ENCODE measurements at regions not wholly inside any gene's neighbourhood (a gene's known extent, or its start where the extent isn't known, plus 50 kb on each side); places are given as distances from the start of the nearest gene placed in this dataset.

DNA sequence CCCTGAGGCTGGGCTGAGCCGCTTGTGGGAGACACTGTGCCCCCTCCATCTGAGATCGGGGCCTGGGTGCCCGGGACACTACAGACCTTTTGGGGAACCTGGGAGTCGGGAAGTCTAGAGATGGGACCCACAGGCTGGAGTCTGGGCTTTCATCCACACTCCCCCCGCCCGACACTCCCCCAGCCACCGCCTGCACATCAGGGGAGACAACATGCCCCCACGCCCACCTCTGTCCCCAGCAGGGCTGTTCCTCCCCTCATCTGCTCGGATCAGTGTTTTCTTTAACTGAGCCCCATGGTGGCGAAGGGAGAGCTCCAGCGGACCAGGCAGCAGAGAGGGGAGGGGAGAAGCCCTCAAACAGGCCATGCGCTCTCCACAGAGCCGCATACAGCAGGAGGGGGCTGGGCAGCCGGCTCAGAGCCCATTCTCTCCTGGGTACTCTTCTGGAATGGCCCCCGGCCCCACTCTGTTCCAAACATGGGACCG is 174.7 kb downstream of the IGLL1 start:
- no peak overlapping the region for H3K27ac ChIP-seq
- no peak for ATAC-seq (replicated peaks in 6 of 8)
- in situ Hi-C loops (cut with MboI; ENCODE audit: low pct_unique_long_range_greater_than_20kb in 2 of 9, low sequenced_read_pairs in 9 of 9, unreplicated experiment in 9 of 9) = loop anchor here in 1 of 9 experiments (25.0 kb wide), 1 partner anchor 107 kb away; no protein-coding TSS in a partner anchor
- H3K4me1 ChIP-seq (replicated peaks in 1 of 2) = peaks cover 30 to 32% of the 10 kb centered on the region in 2 donors
- WGBS, 10 experiments = 25 to 100% (median 49%) methylated on average over 1 to 5 of the region's 16 CpGs; no CpG with 5 or more reads in 2 of the 10 experiments
- no peak overlapping the region for H3K4me3 ChIP-seq

DNA sequence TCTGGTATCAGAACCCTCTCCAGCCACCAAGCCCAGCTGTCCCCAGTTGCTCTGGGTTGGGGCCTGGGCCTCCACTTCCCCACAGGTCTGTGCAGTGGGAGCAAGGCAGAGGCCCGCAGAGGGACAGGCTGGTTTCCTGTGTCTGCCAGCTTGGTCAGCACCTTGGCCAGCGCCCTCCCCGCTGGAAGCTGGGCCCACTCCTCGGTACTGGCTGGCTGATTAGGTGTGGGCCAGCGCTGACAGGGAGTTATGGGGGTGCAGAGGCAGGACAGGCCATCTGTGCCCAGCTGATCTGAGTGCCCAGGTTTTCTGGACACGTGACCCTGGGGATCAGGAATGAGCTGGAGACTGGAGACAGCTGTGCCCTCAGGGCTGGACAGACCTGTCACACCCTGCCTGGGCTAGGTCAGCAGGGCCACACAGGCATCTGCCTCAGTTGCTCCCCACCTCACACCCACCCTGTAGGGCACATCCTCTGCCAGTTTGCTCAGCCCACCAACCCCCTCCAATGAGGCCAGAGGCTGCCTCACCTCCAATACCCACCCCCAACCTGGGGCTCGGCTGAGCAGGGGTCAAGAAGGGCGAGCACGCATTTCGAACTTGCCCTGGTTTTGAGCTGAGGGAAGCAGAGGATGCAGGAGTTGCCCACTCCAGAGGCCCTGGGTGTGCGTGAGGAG is 175.3 kb downstream of the IGLL1 start:
- H3K27ac ChIP-seq = no peak overlapping the region
- WGBS, 10 experiments = 60 to 80% methylated on average over 1 of the region's 11 CpGs; no CpG with 5 or more reads in 8 of the 10 experiments
- in situ Hi-C loops (cut with MboI; ENCODE audit: low pct_unique_long_range_greater_than_20kb in 2 of 9, low sequenced_read_pairs in 9 of 9, unreplicated experiment in 9 of 9) = loop anchor here in 1 of 9 experiments (25.0 kb wide), 1 partner anchor 107 kb away; no protein-coding TSS in a partner anchor
- peaks cover 30 to 32% of the 10 kb centered on the region in 2 donors for H3K4me1 ChIP-seq (replicated peaks in 1 of 2)
- peak in 3 of 8 experiments; percentile 10 to 40 (median 26) for ATAC-seq (replicated peaks in 6 of 8)
- no peak overlapping the region for H3K4me3 ChIP-seq

DNA sequence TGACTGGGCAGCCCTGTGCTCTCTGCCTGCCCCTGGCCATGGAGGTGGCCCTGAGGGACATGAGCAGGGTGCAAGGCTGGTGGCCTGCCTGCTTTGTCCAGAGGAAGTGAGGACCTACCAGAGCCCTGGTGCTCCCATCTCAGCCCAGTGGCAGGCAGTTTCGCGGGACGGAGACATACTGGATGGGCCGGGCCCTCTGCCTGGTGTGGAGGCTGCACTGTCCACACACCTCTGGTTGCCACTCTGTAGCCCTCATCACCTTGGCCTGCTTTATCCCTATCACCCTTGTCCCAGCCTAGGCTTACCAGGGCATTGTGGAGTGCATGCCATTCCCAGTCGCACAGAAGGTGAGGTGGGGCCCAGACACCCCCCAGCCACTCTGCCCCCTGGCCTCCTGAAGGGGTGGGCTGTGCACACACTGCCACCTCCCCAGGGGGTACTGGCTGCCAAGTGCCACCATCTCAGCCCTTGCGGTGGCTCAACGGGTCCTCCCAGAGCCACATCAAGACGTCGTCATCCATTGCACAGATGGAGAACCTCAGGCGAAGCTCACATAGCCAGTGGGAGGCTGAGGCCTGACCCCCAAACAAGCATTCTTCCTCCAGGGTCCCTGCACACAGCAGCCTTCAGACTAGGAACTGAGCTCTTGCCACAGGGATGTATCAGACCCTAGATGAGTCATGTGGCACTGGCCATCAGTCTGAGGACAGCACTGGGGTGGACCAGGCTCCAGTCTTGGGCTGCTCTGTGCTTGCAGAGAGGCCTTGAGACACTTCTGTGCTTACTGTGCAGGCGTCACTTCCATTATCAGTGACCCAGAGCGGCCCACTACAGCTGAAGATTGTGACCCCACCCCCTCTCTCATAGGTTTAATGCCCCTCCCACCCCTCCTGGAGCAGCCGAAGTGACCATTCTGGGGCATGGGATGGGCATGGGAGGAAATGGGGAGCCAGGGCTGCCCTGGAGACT is 176.1 kb downstream of the IGLL1 start:
- in situ Hi-C loops (cut with MboI; ENCODE audit: low pct_unique_long_range_greater_than_20kb in 2 of 9, low sequenced_read_pairs in 9 of 9, unreplicated experiment in 9 of 9) = loop anchor here in 1 of 9 experiments (25.0 kb wide), 1 partner anchor 108 kb away; no protein-coding TSS in a partner anchor
- peak in 1 of 8 experiments; percentile 5 for ATAC-seq (replicated peaks in 6 of 8)
- WGBS, 10 experiments = 50 to 100% (median 93%) methylated on average over 1 to 5 of the region's 13 CpGs; no CpG with 5 or more reads in 5 of the 10 experiments
- peaks cover 30 to 34% of the 10 kb centered on the region in 2 donors for H3K4me1 ChIP-seq (replicated peaks in 1 of 2)
- H3K4me3 ChIP-seq = no peak overlapping the region
- peak overlapping the region; percentile 83 to 84 for H3K27ac ChIP-seq

DNA sequence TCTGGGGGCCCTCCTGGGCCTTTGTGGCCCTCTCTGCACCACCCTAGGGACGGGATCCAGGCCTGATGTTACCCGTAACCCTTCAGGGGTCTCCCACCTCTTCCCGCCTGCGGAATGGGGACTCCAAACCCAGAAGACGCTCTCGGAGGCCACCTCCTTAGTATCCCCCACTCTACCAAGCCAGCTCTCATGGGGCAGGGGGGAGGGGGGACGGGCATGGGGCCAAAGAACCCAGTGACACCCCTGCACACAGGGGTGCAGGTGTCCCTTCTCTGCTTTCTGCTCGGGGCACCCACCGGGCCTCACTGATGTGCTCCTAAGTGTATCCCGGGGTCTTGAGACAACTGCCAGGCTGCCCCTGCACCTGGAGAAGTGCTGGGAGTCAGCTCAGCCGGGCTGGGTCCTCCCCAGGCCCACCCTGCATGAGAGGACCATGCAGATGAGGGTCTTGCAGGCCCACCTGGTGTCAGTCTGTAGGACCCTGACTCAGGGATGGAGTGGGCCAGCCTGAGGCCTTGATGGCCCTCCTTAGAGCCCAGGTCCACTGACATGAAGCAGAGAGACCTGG is 176.9 kb downstream of the IGLL1 start:
- Histone ChIP-seq H3K4me1 (replicated peaks in 1 of 2) (peaks cover 30 to 37% of the 10 kb centered on the region in 2 donors), H3K27ac (peak overlapping the region; percentile 83 to 84), H3K4me3 (peak overlapping the region in 2 of 5 donors; percentile 12 to 34)
- no CpG with 5 or more reads among the region's 11 CpGs for WGBS, 10 experiments
- in situ Hi-C loops (cut with MboI; ENCODE audit: low pct_unique_long_range_greater_than_20kb in 2 of 9, low sequenced_read_pairs in 9 of 9, unreplicated experiment in 9 of 9) = loop anchor here in 1 of 9 experiments (25.0 kb wide), 1 partner anchor 109 kb away; no protein-coding TSS in a partner anchor
- ATAC-seq (replicated peaks in 6 of 8) = no peak

DNA sequence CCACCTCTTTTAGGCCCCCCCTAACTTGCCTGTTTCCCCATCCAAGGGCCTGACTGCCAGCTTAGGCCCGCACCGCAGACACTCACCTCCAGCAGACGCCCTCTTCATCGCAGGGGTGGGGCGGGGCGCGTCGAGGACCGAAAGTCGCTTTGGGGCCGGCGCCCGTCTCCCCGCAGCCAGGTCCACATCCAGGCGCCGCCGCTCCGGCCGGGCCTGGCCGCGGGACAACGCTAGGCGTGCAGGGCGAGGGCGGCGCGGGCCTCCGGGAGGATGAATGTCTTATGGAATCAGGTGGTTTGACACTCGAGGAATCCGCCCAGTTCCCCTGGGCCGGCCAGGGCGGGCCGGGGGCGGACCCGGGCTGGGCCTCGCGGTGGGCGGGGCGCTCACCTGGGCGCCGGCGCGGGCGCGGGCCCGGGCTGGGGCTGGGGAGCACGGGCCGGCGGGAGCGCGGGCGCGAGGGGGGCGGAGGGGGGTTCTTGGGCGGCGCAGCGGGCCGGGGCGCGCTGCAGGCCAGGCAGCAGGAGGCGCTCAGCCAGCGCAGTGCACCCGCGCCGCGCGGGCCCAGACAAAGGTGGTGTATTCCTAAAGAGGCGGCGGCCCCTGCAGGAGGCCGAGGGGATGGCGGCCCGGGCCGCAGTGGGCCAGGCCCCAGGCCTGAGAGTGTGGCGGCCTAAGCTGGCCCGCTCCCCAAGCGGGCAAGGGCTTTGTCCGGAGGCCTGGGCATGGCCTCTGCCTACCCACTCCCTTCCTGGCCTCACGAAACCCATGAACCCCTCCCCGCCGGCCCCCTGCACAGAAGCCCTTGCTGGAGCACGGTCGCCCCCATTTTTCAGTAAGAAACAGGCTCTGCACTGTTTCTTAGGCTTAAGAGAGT is 177.6 kb downstream of the IGLL1 start:
- Histone ChIP-seq H3K4me3 (peak overlapping the region in 4 of 5 donors; percentile 4 to 34 (median 23)), H3K27ac (peak overlapping the region; percentile 83 to 84), H3K4me1 (replicated peaks in 1 of 2) (peaks cover 30 to 36% of the 10 kb centered on the region in 2 donors)
- 10 to 60% (median 17%) methylated on average over 1 to 2 of the region's 82 CpGs; no CpG with 5 or more reads in 7 of the 10 experiments for WGBS, 10 experiments
- ATAC-seq (replicated peaks in 6 of 8) = peak; percentile 73 to 95 (median 86)
- in situ Hi-C loops (cut with MboI; ENCODE audit: low pct_unique_long_range_greater_than_20kb in 2 of 9, low sequenced_read_pairs in 9 of 9, unreplicated experiment in 9 of 9) = loop anchor here in 1 of 9 experiments (25.0 kb wide), 1 partner anchor 110 kb away; no protein-coding TSS in a partner anchor

DNA sequence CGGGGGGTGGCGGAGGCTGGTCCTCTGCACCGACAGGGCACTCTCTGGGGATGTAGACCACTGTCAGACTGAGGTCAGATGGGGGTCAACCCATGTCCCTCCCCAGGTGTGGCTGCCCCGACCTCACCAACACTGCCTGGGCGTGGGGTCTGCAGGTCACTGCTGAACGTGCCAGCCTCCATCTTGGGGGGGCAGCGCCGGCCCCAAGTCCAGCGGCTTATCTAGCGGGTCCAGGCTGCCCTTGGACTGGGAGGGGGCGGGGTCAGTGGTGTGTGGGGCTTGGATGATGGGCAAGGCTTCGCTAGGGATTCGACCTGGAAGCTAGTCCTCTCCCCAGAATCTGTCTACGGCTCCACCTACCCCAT is 178.2 kb downstream of the IGLL1 start:
- WGBS, 10 experiments = no CpG with 5 or more reads among the region's 14 CpGs
- Histone ChIP-seq H3K27ac (peak overlapping the region; percentile 64 to 81), H3K4me1 (replicated peaks in 1 of 2) (peaks cover 30 to 36% of the 10 kb centered on the region in 2 donors), H3K4me3 (peak overlapping the region in 4 of 5 donors; percentile 1 to 34 (median 23))
- in situ Hi-C loops (cut with MboI; ENCODE audit: low pct_unique_long_range_greater_than_20kb in 2 of 9, low sequenced_read_pairs in 9 of 9, unreplicated experiment in 9 of 9) = loop anchor here in 1 of 9 experiments (25.0 kb wide), 1 partner anchor 110 kb away; no protein-coding TSS in a partner anchor
- ATAC-seq (replicated peaks in 6 of 8) = peak in 1 of 8 experiments; percentile 0

DNA sequence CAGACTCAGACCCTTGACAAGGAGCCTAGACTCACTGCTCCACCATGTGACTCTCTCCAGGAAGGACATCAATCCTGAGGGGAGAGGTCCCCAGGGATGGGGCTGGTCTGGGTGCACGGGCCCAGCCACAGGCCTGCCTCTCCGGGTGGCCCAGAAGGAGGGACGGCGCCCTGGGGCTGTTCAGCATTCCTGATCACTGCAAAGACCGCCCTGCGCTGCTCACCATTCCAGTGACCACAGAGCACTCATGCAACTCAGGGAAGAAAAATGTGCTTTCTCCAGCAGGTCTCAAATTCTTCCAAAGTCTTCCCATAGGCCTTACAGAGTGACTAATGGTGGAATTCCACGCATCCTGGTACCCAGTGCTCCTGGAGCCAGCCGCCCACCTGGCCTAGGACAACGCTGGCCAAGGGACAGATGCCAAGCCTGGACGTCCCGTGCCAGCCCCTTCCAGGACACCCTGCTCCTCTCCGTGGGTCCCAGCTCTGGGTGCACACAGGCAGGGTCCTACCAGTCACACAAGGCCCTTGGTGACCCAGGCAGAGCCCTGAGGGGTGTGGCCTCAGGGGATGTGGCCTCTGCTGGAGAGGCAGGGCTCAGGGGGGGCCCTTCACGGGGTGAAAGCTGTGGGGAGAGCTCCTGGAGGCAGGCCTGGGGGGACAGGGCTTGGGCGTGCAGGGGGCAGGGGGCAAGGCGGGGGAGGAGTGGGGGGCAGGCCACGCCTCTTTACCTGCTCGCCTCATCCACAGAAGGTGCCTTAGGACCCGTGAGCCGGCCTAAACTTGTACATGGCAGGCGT is 178.8 kb downstream of the IGLL1 start:
- WGBS, 10 experiments = 28 to 87% (median 60%) methylated on average over 1 to 4 of the region's 20 CpGs; no CpG with 5 or more reads in 4 of the 10 experiments
- peak overlapping the region; percentile 64 to 81 for H3K27ac ChIP-seq
- in situ Hi-C loops (cut with MboI; ENCODE audit: low pct_unique_long_range_greater_than_20kb in 2 of 9, low sequenced_read_pairs in 9 of 9, unreplicated experiment in 9 of 9) = loop anchor here in 1 of 9 experiments (25.0 kb wide), 1 partner anchor 111 kb away; no protein-coding TSS in a partner anchor
- peaks cover 30 to 36% of the 10 kb centered on the region in 2 donors for H3K4me1 ChIP-seq (replicated peaks in 1 of 2)
- no peak overlapping the region for H3K4me3 ChIP-seq
- ATAC-seq (replicated peaks in 6 of 8) = peak in 4 of 8 experiments; percentile 7 to 10 (median 8)

DNA sequence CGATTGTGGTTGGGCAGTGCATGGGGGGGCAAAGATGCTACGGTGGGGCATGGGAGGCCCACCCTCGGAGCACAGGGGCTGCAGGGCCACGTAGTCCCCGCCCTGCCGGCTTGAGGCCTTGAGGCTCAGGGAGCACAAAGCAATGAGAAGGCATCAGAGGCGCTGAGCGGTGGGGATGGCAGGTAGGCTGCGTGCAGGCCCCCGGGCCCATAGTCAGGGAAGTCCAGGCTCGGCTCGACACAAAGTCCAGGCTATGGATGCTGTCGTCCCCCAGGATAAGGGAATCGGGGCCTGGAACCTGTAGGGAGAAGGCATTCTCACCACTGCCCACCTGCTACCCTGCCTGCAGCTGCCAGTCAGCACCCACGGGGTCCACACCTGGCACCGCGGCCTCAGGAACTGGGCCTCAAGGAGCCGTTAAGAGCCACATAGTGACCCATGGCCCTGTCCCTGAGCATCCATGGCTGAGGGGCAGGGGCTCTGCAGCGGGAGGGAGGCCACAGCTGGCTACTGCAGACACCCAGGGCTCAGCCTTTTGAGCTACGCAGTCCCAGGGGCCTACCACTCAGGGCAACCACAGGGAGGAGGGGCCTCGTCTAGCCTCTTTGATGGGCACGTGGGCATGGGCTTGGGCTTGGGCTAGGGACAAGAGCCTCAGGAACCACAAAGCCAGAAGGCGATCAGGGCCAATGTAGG is 179.7 kb downstream of the IGLL1 start:
- no peak overlapping the region for H3K27ac ChIP-seq

DNA sequence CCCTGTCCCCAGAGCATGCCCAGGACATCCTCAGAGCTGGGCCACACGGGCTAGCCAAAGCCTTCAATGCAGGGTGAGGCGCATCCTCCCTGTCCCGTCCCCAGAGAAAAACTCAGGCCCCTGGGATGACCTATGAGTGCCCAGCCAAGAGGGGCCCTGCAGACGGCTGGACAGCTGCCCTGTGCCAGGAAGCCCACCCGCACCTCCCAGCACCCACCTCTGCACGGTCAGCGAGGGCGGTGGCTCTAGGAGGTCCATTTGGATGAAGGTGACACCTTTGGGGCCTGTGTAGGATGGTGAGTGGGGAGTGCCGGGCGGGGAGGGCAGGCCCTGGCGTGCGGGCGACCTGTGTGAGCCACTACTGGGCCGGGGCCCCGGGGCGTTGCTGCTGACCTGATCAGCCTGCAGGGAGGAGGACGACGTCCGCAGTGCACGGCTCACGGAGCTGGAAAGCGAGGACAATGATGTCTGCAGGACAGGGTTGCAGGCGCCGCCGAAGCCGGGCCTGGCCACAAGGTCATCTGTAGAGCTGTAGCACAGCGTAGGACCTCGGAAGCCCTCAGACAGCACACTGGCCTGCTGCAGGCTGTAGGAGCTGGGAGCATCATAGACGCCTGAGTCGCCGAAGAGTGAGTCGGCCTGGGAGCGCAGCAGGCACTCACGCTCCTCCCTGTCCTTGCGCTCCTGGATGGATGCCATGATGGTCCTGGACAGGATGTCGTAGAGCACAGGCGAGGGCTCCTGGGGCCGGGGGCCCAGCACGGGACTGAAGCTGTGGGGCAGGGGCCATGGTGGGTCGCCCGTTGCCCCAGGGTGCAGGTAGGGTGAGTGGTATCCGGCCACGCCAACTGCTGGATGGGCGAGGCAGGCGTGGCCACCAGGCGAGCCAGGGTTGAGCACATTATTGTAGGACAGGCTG is 180.5 kb downstream of the IGLL1 start:
- in situ Hi-C loops (cut with MboI; ENCODE audit: low pct_unique_long_range_greater_than_20kb in 2 of 9, low sequenced_read_pairs in 9 of 9, unreplicated experiment in 9 of 9) = loop anchor here in 2 of 9 experiments (25.0 kb wide), 2 partner anchors 113 to 237 kb away; no protein-coding TSS in a partner anchor
- Histone ChIP-seq H3K4me1 (replicated peaks in 1 of 2) (peaks cover 30 to 36% of the 10 kb centered on the region in 2 donors), H3K27ac (no peak overlapping the region), H3K4me3 (no peak overlapping the region)
- no peak for ATAC-seq (replicated peaks in 6 of 8)
- 29 to 100% (median 90%) methylated on average over 2 to 5 of the region's 46 CpGs; no CpG with 5 or more reads in 5 of the 10 experiments for WGBS, 10 experiments

More for the DNA sequence above, 179.7 kb downstream of the IGLL1 start:
- 66 to 100% (median 85%) methylated on average over 1 to 8 of the region's 23 CpGs; no CpG with 5 or more reads in 4 of the 10 experiments for WGBS, 10 experiments
- ATAC-seq (replicated peaks in 6 of 8) = no peak
- in situ Hi-C loops (cut with MboI; ENCODE audit: low pct_unique_long_range_greater_than_20kb in 2 of 9, low sequenced_read_pairs in 9 of 9, unreplicated experiment in 9 of 9) = loop anchor here in 1 of 9 experiments (25.0 kb wide), 1 partner anchor 112 kb away; no protein-coding TSS in a partner anchor
- H3K4me3 ChIP-seq = no peak overlapping the region
- peaks cover 30 to 36% of the 10 kb centered on the region in 2 donors for H3K4me1 ChIP-seq (replicated peaks in 1 of 2)
